ENCODE measurements at regions not wholly inside any gene's neighbourhood (a gene's known extent, or its start where the extent isn't known, plus 50 kb on each side); places are given as distances from the start of the nearest gene placed in this dataset.

DNA sequence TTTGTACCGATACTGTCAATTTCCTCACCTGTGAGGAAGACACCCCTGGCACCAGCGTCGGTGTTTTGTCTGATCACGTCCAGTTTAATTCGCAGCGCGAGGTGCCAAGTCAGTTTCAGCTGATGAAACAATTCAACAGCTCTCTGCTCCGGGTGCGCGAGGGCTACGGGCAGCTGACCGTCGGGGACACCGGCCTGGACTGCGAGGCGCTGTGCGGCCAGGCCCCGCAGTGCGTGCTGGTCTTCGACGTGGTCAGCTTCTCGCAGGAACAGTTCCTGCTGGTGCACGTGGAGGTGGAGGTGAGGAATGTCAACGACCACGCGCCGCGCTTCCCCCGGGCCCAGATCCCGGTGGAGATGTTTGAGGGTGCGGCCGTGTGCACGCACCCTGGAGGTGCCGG lies 171.5 kb downstream of the OLFM4 start:
- no peaks in the 10 kb centered on the region for H3K27me3 ChIP-seq (replicated peaks; ENCODE audit: insufficient read depth, low read depth, low read length, poor library complexity)
- no peak for DNase-seq (ENCODE audit: low spot score)

DNA sequence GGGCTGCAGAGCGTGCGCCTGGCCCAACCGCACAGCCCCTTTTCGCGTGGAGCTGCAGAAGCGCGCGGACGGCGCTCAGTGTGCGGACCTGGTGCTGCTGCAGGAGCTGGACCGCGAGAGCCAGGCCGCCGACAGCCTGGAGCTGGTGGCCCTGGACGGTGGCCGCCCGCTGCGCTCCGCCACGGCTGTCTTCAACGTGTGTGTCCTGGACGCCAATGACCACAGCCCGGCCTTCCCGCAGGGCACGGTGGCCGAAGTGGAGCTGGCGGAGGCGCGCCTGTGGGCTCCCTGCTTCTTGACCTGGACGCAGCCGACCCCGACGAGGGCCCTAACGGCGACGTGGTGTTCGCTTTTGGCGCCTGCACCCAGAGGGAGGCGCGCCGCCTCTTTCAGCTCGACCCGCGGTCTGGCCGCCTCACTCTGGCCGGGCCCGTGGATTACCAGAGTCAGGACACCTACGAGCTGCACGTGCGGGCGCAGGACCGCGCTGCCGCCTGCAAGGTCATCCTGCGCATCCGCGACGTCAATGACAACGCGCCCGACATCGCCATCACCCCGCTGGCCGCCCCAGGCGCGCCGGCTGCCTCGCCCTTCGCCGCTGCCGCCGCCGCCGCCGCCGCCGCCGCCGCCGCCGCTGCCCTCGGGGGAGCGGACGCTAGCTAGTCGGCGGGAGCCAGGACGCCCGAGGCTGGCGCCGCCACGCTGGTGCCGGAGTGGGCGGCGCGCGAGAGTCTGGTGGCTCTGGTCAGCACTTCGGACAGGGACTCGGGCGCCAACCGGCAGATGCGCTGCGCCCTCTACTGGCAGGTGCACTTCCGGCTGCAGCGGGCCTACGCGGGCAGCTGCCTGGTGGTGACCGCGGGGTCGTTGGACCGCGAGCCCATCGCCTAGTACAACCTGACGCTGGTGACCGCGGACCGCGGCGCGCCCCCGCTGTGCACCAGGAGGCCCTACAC lies 172.2 kb downstream of the OLFM4 start:
- DNase-seq (ENCODE audit: low spot score) = peak; percentile 61
- H3K9me3 ChIP-seq (ENCODE audit: low read depth, low read length, poor library complexity, severe bottlenecking) = no peaks in the 10 kb centered on the region
- TF ChIP-seq, protein P1, sequence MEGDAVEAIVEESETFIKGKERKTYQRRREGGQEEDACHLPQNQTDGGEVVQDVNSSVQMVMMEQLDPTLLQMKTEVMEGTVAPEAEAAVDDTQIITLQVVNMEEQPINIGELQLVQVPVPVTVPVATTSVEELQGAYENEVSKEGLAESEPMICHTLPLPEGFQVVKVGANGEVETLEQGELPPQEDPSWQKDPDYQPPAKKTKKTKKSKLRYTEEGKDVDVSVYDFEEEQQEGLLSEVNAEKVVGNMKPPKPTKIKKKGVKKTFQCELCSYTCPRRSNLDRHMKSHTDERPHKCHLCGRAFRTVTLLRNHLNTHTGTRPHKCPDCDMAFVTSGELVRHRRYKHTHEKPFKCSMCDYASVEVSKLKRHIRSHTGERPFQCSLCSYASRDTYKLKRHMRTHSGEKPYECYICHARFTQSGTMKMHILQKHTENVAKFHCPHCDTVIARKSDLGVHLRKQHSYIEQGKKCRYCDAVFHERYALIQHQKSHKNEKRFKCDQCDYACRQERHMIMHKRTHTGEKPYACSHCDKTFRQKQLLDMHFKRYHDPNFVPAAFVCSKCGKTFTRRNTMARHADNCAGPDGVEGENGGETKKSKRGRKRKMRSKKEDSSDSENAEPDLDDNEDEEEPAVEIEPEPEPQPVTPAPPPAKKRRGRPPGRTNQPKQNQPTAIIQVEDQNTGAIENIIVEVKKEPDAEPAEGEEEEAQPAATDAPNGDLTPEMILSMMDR (conservative IDR thresholded peaks at IDR 0.05; ENCODE audit: low read depth, low read length) = peak; percentile 75
- no peak for TF ChIP-seq EZH2 (IDR thresholded peaks at IDR 0.05; ENCODE audit: borderline replicate concordance, low read depth, low read length, poor library complexity, severe bottlenecking)
- CTCF ChIA-PET = interaction anchor here (0.6 to 1.4 kb wide), 3 partner anchors 11 to 303 kb away, joined by 3 to 5 read pairs (median 5); no protein-coding TSS in a partner anchor
- H3K4me3 ChIP-seq (ENCODE audit: low read depth, low read length, poor library complexity, severe bottlenecking) = no peak overlapping the region
- POLR2A ChIA-PET (ENCODE audit: low non-redundant PET) = no interaction called here
- intact Hi-C loops (cut with micrococcal nuclease; ENCODE audit: unreplicated experiment) = loop anchor here (2.0 to 10.0 kb wide), 3 partner anchors 230 to 536 kb away; partner anchors contain the start of gene PCDH8
- BruUV-seq (replicated peaks) = no TSS peak
- no peak overlapping the region for H3K27ac ChIP-seq (ENCODE audit: low read depth, low read length, poor library complexity, severe bottlenecking)
- H3K36me3 ChIP-seq (ENCODE audit: insufficient read depth, low read length, poor library complexity, severe bottlenecking) = no peaks in the 10 kb centered on the region
- H3K4me1 ChIP-seq (ENCODE audit: insufficient read depth, low read length, poor library complexity, severe bottlenecking) = no peaks in the 10 kb centered on the region
- no peaks in the 10 kb centered on the region for H3K27me3 ChIP-seq (replicated peaks; ENCODE audit: insufficient read depth, low read depth, low read length, poor library complexity)

More for the DNA sequence above, 171.5 kb downstream of the OLFM4 start:
- no peak for TF ChIP-seq EZH2 (IDR thresholded peaks at IDR 0.05; ENCODE audit: borderline replicate concordance, low read depth, low read length, poor library complexity, severe bottlenecking)
- TF ChIP-seq, protein P1 (conservative IDR thresholded peaks at IDR 0.05; ENCODE audit: low read depth, low read length) = no peak
- H3K27ac ChIP-seq (ENCODE audit: low read depth, low read length, poor library complexity, severe bottlenecking) = no peak overlapping the region
- ChIA-PET CTCF (interaction anchor here (1.4 kb wide), 1 partner anchor 303 kb away, joined by 5 read pairs; no protein-coding TSS in a partner anchor), POLR2A (ENCODE audit: low non-redundant PET) (no interaction called here)
- BruUV-seq (replicated peaks) = no TSS peak
- intact Hi-C loops (cut with micrococcal nuclease; ENCODE audit: unreplicated experiment) = loop anchor here (2.0 to 10.0 kb wide), 3 partner anchors 229 to 535 kb away; partner anchors contain the start of gene PCDH8
- no peaks in the 10 kb centered on the region for H3K36me3 ChIP-seq (ENCODE audit: insufficient read depth, low read length, poor library complexity, severe bottlenecking)
- no peaks in the 10 kb centered on the region for H3K9me3 ChIP-seq (ENCODE audit: low read depth, low read length, poor library complexity, severe bottlenecking)
- no peak overlapping the region for H3K4me3 ChIP-seq (ENCODE audit: low read depth, low read length, poor library complexity, severe bottlenecking)
- no peaks in the 10 kb centered on the region for H3K4me1 ChIP-seq (ENCODE audit: insufficient read depth, low read length, poor library complexity, severe bottlenecking)

DNA sequence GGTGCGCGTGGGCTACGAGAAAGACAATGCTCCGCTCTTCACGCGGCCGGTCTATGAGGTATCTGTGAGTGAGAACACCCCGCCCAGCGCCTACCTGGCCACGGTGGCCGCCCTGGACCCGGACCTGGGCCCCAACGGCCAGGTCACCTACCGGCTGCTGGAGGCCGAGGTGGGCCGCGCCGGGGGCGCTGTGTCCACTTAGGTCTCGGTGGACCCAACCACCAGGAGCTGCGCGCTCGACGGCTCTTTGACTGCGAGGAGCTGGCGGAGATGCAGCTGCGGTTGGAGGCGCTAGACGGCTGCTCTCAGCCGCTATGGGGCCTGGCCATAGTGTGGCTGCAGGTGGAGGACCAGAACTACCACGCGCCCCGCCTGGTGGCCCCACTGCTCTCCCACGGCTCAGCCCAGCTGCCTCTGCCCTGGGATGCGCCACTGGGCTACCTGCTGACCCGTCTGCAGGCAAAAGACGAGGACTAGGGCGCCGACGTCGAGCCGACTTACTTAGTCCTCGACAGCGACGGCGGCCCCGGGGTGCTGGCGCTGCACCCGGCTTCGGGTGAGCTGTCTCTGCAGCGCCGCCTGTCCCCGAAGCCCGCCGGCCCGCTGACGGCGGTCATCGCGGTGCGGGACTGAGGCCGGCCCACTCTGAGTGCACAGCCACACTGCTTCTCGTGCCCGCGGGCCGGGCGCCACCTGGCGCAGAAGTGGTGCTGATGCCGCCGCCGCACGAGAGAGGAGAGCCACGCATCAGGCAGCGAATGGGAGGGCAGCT lies 173.0 kb downstream of the OLFM4 start:
- TF ChIP-seq, protein P1 (conservative IDR thresholded peaks at IDR 0.05; ENCODE audit: low read depth, low read length) = peak; percentile 66
- TF ChIP-seq EZH2 (IDR thresholded peaks at IDR 0.05; ENCODE audit: borderline replicate concordance, low read depth, low read length, poor library complexity, severe bottlenecking) = no peak
- POLR2A ChIA-PET (ENCODE audit: low non-redundant PET) = no interaction called here
- H3K27ac ChIP-seq (ENCODE audit: low read depth, low read length, poor library complexity, severe bottlenecking) = no peak overlapping the region
- intact Hi-C loops (cut with micrococcal nuclease; ENCODE audit: unreplicated experiment) = loop anchor here (2.0 to 10.0 kb wide), 3 partner anchors 231 to 537 kb away; partner anchors contain the start of gene PCDH8
- no peaks in the 10 kb centered on the region for H3K4me1 ChIP-seq (ENCODE audit: insufficient read depth, low read length, poor library complexity, severe bottlenecking)
- no peaks in the 10 kb centered on the region for H3K36me3 ChIP-seq (ENCODE audit: insufficient read depth, low read length, poor library complexity, severe bottlenecking)
- H3K9me3 ChIP-seq (ENCODE audit: low read depth, low read length, poor library complexity, severe bottlenecking) = no peaks in the 10 kb centered on the region
- H3K4me3 ChIP-seq (ENCODE audit: low read depth, low read length, poor library complexity, severe bottlenecking) = no peak overlapping the region
- BruUV-seq (replicated peaks) = no TSS peak
- CTCF ChIA-PET = interaction anchor here (0.5 to 1.4 kb wide), 3 partner anchors 10 to 304 kb away, joined by 3 to 5 read pairs (median 3); no protein-coding TSS in a partner anchor
- DNase-seq (ENCODE audit: low spot score) = peak; percentile 60
- no peaks in the 10 kb centered on the region for H3K27me3 ChIP-seq (replicated peaks; ENCODE audit: insufficient read depth, low read depth, low read length, poor library complexity)

Data from A673 (cell line).